ENCODE measurements at regions not wholly inside any gene's neighbourhood (a gene's known extent, or its start where the extent isn't known, plus 50 kb on each side); places are given as distances from the start of the nearest gene placed in this dataset.

DNA sequence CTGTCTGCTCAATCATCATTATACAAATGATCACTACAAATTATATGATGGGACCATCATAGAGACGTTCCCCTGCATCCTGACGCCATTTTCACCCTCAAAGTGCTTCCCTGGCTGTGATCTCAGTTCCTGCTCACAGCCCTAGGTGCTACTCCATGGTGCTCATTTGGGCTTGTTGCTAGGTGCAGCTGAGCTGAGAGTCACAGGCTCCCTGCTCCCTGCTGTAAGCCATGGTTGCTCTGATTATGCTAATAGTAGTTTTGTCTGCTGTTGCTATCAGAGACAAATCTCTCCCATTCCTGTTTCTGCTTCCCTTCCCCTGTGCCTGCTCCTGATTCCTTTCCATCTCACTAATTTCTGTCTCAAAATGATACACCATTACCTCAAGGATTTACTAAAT is 474.3 kb downstream of the METTL15 start:
- ChIA-PET POLR2A (no interaction called here), CTCF (interaction anchor here (1.8 kb wide), 1 partner anchor 11 kb away, joined by 7 read pairs; no protein-coding TSS in a partner anchor)
- no peak for DNase-seq (ENCODE audit: extremely low spot score)
- TF ChIP-seq, protein P1, sequence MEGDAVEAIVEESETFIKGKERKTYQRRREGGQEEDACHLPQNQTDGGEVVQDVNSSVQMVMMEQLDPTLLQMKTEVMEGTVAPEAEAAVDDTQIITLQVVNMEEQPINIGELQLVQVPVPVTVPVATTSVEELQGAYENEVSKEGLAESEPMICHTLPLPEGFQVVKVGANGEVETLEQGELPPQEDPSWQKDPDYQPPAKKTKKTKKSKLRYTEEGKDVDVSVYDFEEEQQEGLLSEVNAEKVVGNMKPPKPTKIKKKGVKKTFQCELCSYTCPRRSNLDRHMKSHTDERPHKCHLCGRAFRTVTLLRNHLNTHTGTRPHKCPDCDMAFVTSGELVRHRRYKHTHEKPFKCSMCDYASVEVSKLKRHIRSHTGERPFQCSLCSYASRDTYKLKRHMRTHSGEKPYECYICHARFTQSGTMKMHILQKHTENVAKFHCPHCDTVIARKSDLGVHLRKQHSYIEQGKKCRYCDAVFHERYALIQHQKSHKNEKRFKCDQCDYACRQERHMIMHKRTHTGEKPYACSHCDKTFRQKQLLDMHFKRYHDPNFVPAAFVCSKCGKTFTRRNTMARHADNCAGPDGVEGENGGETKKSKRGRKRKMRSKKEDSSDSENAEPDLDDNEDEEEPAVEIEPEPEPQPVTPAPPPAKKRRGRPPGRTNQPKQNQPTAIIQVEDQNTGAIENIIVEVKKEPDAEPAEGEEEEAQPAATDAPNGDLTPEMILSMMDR (IDR thresholded peaks at IDR 0.05; ENCODE audit: control extremely low read depth, extremely low read depth, low read depth, missing control alignments): no peak

DNA sequence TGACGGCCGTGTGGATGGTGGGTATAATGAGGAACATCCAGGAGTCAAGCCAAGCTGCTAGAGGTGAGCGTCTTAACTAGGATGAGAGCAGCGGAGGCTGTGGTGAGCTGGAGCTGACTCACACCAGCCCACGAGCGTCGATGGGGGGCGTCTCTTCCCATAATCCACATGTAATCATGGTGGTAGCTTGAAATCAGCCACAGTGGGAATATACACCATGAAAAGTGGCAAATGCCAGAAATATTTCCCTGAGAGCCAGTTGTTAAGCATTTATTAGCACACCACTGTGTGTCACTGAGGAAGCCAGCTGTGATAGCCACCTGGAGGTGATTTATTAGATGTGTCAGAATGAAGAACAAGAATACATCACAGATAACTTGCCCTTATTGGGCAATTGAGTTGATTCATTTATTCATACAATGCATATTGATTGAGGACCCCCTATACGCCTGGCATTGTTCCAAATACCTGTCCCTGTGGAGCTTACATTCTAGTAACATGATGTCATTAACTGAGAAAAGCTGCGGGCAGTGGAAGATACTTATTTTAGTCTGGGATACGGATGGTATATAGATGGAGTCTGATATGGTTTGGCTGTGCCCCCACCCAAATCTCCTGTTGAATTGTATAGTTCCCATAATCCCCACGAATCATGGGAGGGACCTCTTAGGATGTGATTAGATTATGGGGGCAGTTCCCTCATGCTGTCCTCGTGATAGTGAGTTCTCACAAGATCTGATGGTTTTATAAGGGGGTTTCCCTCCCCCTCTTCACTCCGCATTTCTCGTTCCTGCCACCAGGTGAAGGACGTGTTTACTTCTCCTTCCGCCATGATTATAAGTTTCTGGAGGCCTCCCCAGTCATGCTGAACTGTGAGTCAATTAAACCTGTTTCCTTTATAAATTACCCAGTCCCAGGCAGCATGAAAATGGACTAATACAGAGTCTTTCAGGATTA is 473.4 kb downstream of the METTL15 start:
- CTCF ChIA-PET: interaction anchor here (1.8 kb wide), 1 partner anchor 12 kb away, joined by 7 read pairs; no protein-coding TSS in a partner anchor
- TF ChIP-seq, protein P1 (IDR thresholded peaks at IDR 0.05; ENCODE audit: control extremely low read depth, extremely low read depth, low read depth, missing control alignments): no peak
- no peak for DNase-seq (ENCODE audit: extremely low spot score)
- POLR2A ChIA-PET: no interaction called here

DNA sequence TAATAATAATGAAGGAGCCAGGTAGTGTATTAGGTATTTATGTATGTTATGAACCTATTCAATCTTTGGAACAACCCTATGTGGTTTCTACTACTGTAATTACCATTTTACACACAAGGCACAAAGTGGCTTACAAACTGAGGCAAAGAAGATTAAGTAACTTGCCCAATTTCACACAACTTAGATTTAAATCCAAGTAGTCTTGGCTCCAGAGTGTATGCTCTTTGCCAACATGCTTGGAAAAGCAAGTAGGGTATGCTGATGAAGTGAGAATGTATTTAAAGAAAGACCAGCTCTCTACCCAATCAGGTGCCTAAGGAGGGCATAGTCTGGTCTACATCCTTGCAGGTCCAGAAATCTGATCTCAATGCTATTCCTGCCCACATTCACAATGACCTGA is 463.2 kb downstream of the METTL15 start:
- POLR2A ChIA-PET: no interaction called here
- TF ChIP-seq, protein P1 (IDR thresholded peaks at IDR 0.05; ENCODE audit: control extremely low read depth, extremely low read depth, low read depth, missing control alignments): no peak
- no peak for DNase-seq (ENCODE audit: extremely low spot score)
- CTCF ChIA-PET: no interaction called here

DNA sequence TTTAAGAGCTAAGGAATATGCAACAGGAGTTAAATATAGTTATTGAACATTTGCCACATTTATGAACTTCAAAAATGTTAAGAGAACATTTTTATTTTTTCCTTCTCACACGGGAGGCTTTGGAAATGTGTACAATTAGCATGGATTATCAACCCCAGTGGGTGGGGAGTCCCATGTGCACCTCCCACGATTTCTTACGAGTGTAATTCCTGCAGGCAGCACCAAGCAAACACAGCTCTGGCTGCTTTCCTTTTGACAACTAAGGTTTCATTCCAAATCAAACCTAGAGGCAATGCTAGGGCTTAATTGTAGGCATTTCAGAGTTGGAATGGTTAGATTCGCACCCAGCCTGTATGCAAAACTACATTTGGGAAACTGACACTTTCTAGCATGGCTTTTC is 460.9 kb downstream of the METTL15 start:
- ChIA-PET CTCF (interaction anchor here (1.0 kb wide), 2 partner anchors 11 to 28 kb away, joined by 3 to 4 read pairs; no protein-coding TSS in a partner anchor), POLR2A (no interaction called here)
- DNase-seq (ENCODE audit: extremely low spot score): no peak
- TF ChIP-seq, protein P1 (IDR thresholded peaks at IDR 0.05; ENCODE audit: control extremely low read depth, extremely low read depth, low read depth, missing control alignments): no peak

DNA sequence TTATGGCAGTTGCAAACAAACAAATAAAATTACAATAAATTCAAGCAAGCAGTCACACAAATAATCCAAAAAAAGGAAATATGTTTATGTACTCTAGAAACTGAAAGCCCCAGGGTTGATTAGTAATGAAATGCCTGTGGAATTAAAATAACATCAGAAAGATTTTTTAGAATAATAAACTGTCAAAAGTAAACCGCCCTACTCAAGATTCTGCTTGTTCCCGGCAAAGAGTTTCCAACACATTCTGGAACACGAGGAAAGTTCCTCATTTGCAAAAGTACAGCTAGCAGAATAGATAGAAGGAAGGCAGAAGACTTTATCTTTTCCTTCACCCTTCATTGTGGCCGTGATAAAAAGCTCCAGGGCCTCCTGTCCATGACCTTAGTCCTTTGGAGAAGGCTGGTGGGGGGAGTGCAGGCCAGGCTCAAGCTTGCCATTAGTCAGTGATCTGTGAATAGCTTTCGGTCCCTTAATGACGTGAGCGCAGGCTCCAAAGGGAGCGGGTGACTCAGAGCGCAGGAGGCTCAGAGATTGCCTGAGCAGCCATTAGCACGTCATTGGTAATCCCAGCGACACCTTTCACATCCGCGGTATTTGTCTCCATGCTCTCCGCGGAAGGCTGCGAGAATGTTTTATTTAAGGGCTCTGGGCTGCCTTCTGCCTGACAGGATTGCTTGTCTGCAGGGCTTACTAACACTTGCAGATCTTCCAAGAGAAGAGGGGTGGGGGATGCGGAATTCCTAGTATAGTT is 458.3 kb downstream of the METTL15 start:
- no peak for DNase-seq (ENCODE audit: extremely low spot score)
- CTCF ChIA-PET: no interaction called here
- TF ChIP-seq, protein P1 (IDR thresholded peaks at IDR 0.05; ENCODE audit: control extremely low read depth, extremely low read depth, low read depth, missing control alignments): no peak
- POLR2A ChIA-PET: no interaction called here

DNA sequence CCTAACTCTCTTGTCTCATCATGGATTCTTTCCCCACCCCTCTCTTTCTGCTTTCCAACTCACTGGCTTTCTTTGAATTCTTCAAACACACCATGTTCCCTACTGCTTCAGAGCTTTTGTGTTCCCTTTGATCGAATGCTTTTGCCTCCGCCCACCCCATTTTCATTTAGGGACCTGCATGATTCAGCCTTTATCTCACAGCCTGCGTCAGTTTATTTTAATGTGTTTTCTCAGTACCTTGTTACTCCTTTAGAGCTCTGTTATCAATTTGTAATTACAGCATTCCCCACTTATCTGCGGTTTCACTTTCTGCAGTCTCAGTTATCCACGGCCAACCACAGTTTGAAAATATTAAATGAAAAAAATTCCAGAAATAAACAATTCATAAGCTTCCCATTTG is 451.3 kb downstream of the METTL15 start:
- CTCF ChIA-PET: interaction anchor here (1.6 kb wide), 1 partner anchor 9 kb away, joined by 6 read pairs; no protein-coding TSS in a partner anchor
- POLR2A ChIA-PET: no interaction called here
- no peak for DNase-seq (ENCODE audit: extremely low spot score)
- TF ChIP-seq, protein P1 (IDR thresholded peaks at IDR 0.05; ENCODE audit: control extremely low read depth, extremely low read depth, low read depth, missing control alignments): no peak

Measured in GM10248 (cell line).